ENCODE measurements at regions not wholly inside any gene's neighbourhood (a gene's known extent, or its start where the extent isn't known, plus 50 kb on each side); places are given as distances from the start of the nearest gene placed in this dataset.

DNA sequence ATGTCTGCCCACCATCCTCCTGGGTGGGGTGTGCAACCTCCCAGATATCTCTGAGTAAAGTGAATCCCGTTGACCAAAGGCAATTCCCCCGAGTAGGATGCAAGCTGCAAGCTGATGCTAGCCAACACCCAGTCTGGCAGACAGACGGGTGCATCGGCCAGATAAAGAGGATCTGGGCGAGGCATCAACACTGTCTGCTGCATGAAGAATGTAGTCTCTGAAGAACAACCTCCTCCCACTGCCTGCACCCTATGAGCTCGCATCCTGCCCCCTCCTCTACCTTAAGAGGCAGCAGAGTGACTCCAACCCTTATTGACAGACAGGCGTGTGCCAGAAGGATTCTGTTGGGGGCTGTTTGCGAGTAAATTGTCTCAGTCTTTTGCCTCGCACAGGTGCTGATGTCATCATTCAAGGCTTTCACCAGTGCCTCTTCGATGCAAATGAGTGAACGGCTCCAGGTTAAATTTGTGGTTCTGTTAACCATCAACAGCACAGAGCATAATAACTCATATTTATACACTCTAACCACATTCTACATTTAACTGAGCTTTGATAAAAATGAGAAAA lies 546.9 kb downstream of the BCOR start:
- Histone ChIP-seq H3K4me1 (ENCODE audit: insufficient read depth) (no peaks in the 10 kb centered on the region), H3K4me3 (no peak overlapping the region), H3K36me3 (no peaks in the 10 kb centered on the region), H3K27me3 (no peaks in the 10 kb centered on the region), H3K27ac (no peak overlapping the region), H3K9me3 (no peaks in the 10 kb centered on the region)
- no peak for DNase-seq
- TF ChIP-seq POLR2A (IDR thresholded peaks at IDR 0.05) (no peak), EP300 (IDR thresholded peaks at IDR 0.05) (no peak)
- TF ChIP-seq, protein P1, sequence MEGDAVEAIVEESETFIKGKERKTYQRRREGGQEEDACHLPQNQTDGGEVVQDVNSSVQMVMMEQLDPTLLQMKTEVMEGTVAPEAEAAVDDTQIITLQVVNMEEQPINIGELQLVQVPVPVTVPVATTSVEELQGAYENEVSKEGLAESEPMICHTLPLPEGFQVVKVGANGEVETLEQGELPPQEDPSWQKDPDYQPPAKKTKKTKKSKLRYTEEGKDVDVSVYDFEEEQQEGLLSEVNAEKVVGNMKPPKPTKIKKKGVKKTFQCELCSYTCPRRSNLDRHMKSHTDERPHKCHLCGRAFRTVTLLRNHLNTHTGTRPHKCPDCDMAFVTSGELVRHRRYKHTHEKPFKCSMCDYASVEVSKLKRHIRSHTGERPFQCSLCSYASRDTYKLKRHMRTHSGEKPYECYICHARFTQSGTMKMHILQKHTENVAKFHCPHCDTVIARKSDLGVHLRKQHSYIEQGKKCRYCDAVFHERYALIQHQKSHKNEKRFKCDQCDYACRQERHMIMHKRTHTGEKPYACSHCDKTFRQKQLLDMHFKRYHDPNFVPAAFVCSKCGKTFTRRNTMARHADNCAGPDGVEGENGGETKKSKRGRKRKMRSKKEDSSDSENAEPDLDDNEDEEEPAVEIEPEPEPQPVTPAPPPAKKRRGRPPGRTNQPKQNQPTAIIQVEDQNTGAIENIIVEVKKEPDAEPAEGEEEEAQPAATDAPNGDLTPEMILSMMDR (IDR thresholded peaks at IDR 0.05) = no peak
- intact Hi-C loops (cut with DNase I) = no loop called here
- 63 to 64% (median 64%) methylated on average over 11 of the region's 11 CpGs for WGBS, 3 donors

GRCh38 chrX:39551762-39552161 lies 546.0 kb downstream of the BCOR start:
- Histone ChIP-seq H3K9me3 (no peaks in the 10 kb centered on the region), H3K27ac (no peak overlapping the region), H3K27me3 (no peaks in the 10 kb centered on the region), H3K36me3 (no peaks in the 10 kb centered on the region), H3K4me1 (ENCODE audit: insufficient read depth) (no peaks in the 10 kb centered on the region), H3K4me3 (no peak overlapping the region)
- intact Hi-C loops (cut with DNase I) = no loop called here
- TF ChIP-seq EP300 (IDR thresholded peaks at IDR 0.05) (no peak), POLR2A (IDR thresholded peaks at IDR 0.05) (no peak)
- TF ChIP-seq, protein P1 (IDR thresholded peaks at IDR 0.05) = no peak
- no peak for DNase-seq
- 58 to 59% (median 59%) methylated on average over 2 of the region's 2 CpGs for WGBS, 3 donors

- TF ChIP-seq POLR2A (IDR thresholded peaks at IDR 0.05) = no peak
- TF ChIP-seq, protein P1 (IDR thresholded peaks at IDR 0.05) = no peak
- no peak overlapping the region for H3K4me3 ChIP-seq
- H3K27ac ChIP-seq = no peak overlapping the region
- no peaks in the 10 kb centered on the region for H3K9me3 ChIP-seq
- DNase-seq = no peak
- no peaks in the 10 kb centered on the region for H3K36me3 ChIP-seq
- WGBS, 3 donors = 91 to 95% (median 93%) methylated on average over 4 of the region's 4 CpGs
- intact Hi-C loops (cut with DNase I) = no loop called here
- H3K4me1 ChIP-seq (ENCODE audit: insufficient read depth) = peaks cover 2% of the 10 kb centered on the region
- no peaks in the 10 kb centered on the region for H3K27me3 ChIP-seq
Observed at GRCh38 chrX:39555431-39555830, 542.3 kb downstream of the BCOR start.

DNA sequence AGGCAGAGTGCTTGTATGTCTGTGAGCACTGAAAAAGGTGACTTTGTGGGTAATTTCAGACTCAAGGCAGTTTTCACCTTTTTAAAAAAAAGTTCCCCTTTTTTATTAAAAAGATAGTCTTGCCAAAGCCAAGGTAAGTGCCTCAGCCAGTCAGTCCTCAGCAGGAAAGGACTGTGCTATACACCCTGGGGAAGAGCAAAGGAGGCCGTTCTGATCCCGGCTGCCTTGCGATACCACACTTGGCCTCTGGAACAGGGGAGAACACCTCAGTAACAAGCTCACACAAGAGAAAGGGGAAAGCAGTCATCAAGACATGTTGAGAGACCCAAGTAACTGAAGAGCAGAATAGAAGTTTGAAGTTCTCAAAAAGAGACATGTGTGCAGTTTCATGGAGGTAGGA lies 541.7 kb downstream of the BCOR start:
- no peak for DNase-seq
- Histone ChIP-seq H3K4me1 (ENCODE audit: insufficient read depth) (peaks cover 2% of the 10 kb centered on the region), H3K27me3 (no peaks in the 10 kb centered on the region), H3K36me3 (no peaks in the 10 kb centered on the region), H3K9me3 (no peaks in the 10 kb centered on the region), H3K4me3 (no peak overlapping the region), H3K27ac (no peak overlapping the region)
- intact Hi-C loops (cut with DNase I) = no loop called here
- no peak for TF ChIP-seq POLR2A (IDR thresholded peaks at IDR 0.05)
- TF ChIP-seq, protein P1 (IDR thresholded peaks at IDR 0.05) = no peak
- no peak for TF ChIP-seq EP300 (IDR thresholded peaks at IDR 0.05)
- WGBS, 3 donors = 81 to 82% (median 81%) methylated on average over 3 of the region's 3 CpGs

All from ovary (tissue), 7 donors.